ENCODE measurements at regions not wholly inside any gene's neighbourhood (a gene's known extent, or its start where the extent isn't known, plus 50 kb on each side); places are given as distances from the start of the nearest gene placed in this dataset.

GRCh38 chr17:77394540-77395295, 253.9 kb downstream of the SEC14L1 start (continued):
- TF ChIP-seq, protein P1, sequence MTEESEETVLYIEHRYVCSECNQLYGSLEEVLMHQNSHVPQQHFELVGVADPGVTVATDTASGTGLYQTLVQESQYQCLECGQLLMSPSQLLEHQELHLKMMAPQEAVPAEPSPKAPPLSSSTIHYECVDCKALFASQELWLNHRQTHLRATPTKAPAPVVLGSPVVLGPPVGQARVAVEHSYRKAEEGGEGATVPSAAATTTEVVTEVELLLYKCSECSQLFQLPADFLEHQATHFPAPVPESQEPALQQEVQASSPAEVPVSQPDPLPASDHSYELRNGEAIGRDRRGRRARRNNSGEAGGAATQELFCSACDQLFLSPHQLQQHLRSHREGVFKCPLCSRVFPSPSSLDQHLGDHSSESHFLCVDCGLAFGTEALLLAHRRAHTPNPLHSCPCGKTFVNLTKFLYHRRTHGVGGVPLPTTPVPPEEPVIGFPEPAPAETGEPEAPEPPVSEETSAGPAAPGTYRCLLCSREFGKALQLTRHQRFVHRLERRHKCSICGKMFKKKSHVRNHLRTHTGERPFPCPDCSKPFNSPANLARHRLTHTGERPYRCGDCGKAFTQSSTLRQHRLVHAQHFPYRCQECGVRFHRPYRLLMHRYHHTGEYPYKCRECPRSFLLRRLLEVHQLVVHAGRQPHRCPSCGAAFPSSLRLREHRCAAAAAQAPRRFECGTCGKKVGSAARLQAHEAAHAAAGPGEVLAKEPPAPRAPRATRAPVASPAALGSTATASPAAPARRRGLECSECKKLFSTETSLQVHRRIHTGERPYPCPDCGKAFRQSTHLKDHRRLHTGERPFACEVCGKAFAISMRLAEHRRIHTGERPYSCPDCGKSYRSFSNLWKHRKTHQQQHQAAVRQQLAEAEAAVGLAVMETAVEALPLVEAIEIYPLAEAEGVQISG (CRISPR knock-in tag; IDR thresholded peaks at IDR 0.05) = peak; percentile 73; the same call in 1 of the 2 replicates
- TF ChIP-seq POLR2AphosphoS5 (IDR thresholded peaks at IDR 0.05; ENCODE audit: low read depth, low read length) (peak; percentile 35), BHLHE40 (IDR thresholded peaks at IDR 0.05; ENCODE audit: low read length) (peak; percentile 19; the same call in 1 of the 2 replicates), NR0B2 (CRISPR knock-in tag; IDR thresholded peaks at IDR 0.05) (0 out of 2 replicates have a peak, but pooled peaks have one; percentile 10), ETV5 (CRISPR knock-in tag; IDR thresholded peaks at IDR 0.05; ENCODE audit: borderline replicate concordance) (peak; percentile 66; the same call in 1 of the 2 replicates), ZNF281 (CRISPR knock-in tag; IDR thresholded peaks at IDR 0.05; ENCODE audit: borderline replicate concordance) (peak; percentile 79; the same call in 1 of the 2 replicates), ARID2 (CRISPR knock-in tag; IDR thresholded peaks at IDR 0.05; ENCODE audit: borderline replicate concordance) (0 out of 2 replicates have a peak, but pooled peaks have one; percentile 51), MXI1 (IDR thresholded peaks at IDR 0.05; ENCODE audit: borderline replicate concordance, low read depth, low read length) (peak; percentile 86; the same call in 1 of the 3 replicates), FOXA3 (CRISPR knock-in tag; IDR thresholded peaks at IDR 0.05) (peak; percentile 83)
- TF ChIP-seq, protein P2, sequence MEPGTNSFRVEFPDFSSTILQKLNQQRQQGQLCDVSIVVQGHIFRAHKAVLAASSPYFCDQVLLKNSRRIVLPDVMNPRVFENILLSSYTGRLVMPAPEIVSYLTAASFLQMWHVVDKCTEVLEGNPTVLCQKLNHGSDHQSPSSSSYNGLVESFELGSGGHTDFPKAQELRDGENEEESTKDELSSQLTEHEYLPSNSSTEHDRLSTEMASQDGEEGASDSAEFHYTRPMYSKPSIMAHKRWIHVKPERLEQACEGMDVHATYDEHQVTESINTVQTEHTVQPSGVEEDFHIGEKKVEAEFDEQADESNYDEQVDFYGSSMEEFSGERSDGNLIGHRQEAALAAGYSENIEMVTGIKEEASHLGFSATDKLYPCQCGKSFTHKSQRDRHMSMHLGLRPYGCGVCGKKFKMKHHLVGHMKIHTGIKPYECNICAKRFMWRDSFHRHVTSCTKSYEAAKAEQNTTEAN (CRISPR knock-in tag; conservative IDR thresholded peaks at IDR 0.05) = no peak
- TF ChIP-seq, protein P3, sequence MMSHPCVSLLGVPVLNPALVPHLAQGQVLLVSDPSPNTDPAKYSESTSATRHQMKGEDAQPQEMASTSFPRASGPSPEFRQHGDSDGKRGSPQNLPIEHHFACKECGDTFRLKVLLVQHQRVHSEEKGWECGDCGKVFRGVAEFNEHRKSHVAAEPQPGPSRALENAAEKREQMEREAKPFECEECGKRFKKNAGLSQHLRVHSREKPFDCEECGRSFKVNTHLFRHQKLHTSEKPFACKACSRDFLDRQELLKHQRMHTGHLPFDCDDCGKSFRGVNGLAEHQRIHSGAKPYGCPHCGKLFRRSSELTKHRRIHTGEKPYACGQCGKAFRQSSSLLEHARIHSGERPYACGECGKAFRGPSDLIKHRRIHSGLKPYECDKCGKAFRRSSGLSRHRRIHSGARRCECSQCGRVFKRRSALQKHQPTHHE (CRISPR knock-in tag; IDR thresholded peaks at IDR 0.05; ENCODE audit: borderline replicate concordance) = 0 out of 2 replicates have a peak, but pooled peaks have one; percentile 12
- TF ChIP-seq, protein P4, sequence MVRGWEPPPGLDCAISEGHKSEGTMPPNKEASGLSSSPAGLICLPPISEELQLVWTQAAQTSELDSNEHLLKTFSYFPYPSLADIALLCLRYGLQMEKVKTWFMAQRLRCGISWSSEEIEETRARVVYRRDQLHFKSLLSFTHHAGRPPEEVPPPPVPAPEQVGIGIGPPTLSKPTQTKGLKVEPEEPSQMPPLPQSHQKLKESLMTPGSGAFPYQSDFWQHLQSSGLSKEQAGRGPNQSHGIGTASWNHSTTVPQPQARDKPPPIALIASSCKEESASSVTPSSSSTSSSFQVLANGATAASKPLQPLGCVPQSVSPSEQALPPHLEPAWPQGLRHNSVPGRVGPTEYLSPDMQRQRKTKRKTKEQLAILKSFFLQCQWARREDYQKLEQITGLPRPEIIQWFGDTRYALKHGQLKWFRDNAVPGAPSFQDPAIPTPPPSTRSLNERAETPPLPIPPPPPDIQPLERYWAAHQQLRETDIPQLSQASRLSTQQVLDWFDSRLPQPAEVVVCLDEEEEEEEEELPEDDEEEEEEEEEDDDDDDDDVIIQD (CRISPR knock-in tag; IDR thresholded peaks at IDR 0.05; ENCODE audit: low read depth) = peak; percentile 60; the same call in 1 of the 2 replicates

Measured in HepG2 (cell line).